Endodermal cell (in vitro differentiated cells): ENCODE measurements at regions not wholly inside any gene's neighbourhood (a gene's known extent, or its start where the extent isn't known, plus 50 kb on each side); places are given as distances from the start of the nearest gene placed in this dataset.

Source experiments
- DNase-seq: peaks from one replicate; pipeline ENCODE4 v3.0.0-alpha.2; 2017
- H3K27ac ChIP-seq: 2 replicates; pipeline ENCODE4 v1.5.1; 2013; ENCODE audit warnings: mild to moderate bottlenecking, low read depth, low read length, moderate library complexity
- H3K27me3 ChIP-seq: 2 replicates; pipeline ENCODE4 v1.6.1; 2013; ENCODE audit warnings: mild to moderate bottlenecking, low read length, moderate library complexity; ENCODE audit not compliant: insufficient read depth, control insufficient read depth, poor library complexity, severe bottlenecking
- H3K36me3 ChIP-seq: 2 replicates; pipeline ENCODE4 v1.7.0; 2013; ENCODE audit warnings: mild to moderate bottlenecking, low read length, moderate library complexity; ENCODE audit not compliant: control insufficient read depth, insufficient read depth
- H3K4me1 ChIP-seq: one replicate; pipeline ENCODE4 v1.7.0; 2013; ENCODE audit warnings: low read length; ENCODE audit not compliant: control insufficient read depth, insufficient read depth
- H3K4me3 ChIP-seq: 2 replicates; pipeline ENCODE4 v1.5.1; 2013; ENCODE audit warnings: mild to moderate bottlenecking, low read length, moderate library complexity
- H3K9ac ChIP-seq: 2 replicates; pipeline ENCODE4 v1.6.1; 2013; ENCODE audit warnings: mild to moderate bottlenecking, low read length, moderate library complexity; ENCODE audit not compliant: poor library complexity, severe bottlenecking; ENCODE audit errors: extremely low read depth
- H3K9me3 ChIP-seq: 2 replicates; pipeline ENCODE4 v1.6.1; 2013; ENCODE audit warnings: mild to moderate bottlenecking, low read length, moderate library complexity; ENCODE audit not compliant: control insufficient read depth
- H3K27ac Mint-ChIP-seq: 2 replicates; pipeline ENCODE4 v1.8.0; 2020; ENCODE audit warnings: mixed read lengths
- H3K27me3 Mint-ChIP-seq: 2 replicates; pipeline ENCODE4 v1.8.0; 2021; ENCODE audit warnings: mild to moderate bottlenecking, mixed read lengths; ENCODE audit not compliant: insufficient read depth
- H3K36me3 Mint-ChIP-seq: 2 replicates; pipeline ENCODE4 v1.8.0; 2020; ENCODE audit warnings: low read depth, mixed read lengths
- H3K4me1 Mint-ChIP-seq: 2 replicates; pipeline ENCODE4 v1.8.0; 2020; ENCODE audit warnings: mixed read lengths
- H3K4me3 Mint-ChIP-seq: 2 replicates; pipeline ENCODE4 v1.8.0; 2020; ENCODE audit warnings: mild to moderate bottlenecking, moderate library complexity, mixed read lengths
- H3K9me3 Mint-ChIP-seq: 2 replicates; pipeline ENCODE4 v1.8.0; 2020; ENCODE audit warnings: mild to moderate bottlenecking, mixed read lengths
- WGBS, 2 experiments: methylation state at CpG; one replicate each; pipeline versions ENCODE4 v1.1.5 to v1.1.7; 2013; ENCODE audit warnings: missing lambda C conversion rate in 2 of 2, mixed read lengths in 1 of 2; ENCODE audit not compliant: insufficient coverage in 1 of 2, insufficient read length in 1 of 2; 5-methylcytosine and 5-hydroxymethylcytosine counted together
- TF ChIP-seq, protein P1 (sequence below): fragments of 200-600 bp; sonication (generic); conservative IDR thresholded peaks from 2 replicates; pipeline ENCODE4 v1.5.0; 2021; ENCODE audit warnings: antibody characterized with exemption, mild to moderate bottlenecking

GRCh38 chr7:142308326-142308725, 50.5 kb upstream of the PRSS58 start:
- Mint-ChIP-seq H3K36me3 (no peaks in the 10 kb centered on the region), H3K4me1 (no peaks in the 10 kb centered on the region), H3K4me3 (no peak overlapping the region), H3K27me3 (peaks cover 3% of the 10 kb centered on the region), H3K9me3 (no peaks in the 10 kb centered on the region), H3K27ac (no peak overlapping the region)
- no peak overlapping the region for H3K27ac ChIP-seq
- WGBS, 2 experiments: 64 to 92% methylated on average over 2 to 4 of the region's 4 CpGs
- H3K9ac ChIP-seq: no peak overlapping the region
- no peaks in the 10 kb centered on the region for H3K4me1 ChIP-seq
- H3K9me3 ChIP-seq: no peaks in the 10 kb centered on the region
- no peaks in the 10 kb centered on the region for H3K27me3 ChIP-seq
- no peak overlapping the region for H3K4me3 ChIP-seq
- H3K36me3 ChIP-seq: no peaks in the 10 kb centered on the region
- TF ChIP-seq, protein P1, sequence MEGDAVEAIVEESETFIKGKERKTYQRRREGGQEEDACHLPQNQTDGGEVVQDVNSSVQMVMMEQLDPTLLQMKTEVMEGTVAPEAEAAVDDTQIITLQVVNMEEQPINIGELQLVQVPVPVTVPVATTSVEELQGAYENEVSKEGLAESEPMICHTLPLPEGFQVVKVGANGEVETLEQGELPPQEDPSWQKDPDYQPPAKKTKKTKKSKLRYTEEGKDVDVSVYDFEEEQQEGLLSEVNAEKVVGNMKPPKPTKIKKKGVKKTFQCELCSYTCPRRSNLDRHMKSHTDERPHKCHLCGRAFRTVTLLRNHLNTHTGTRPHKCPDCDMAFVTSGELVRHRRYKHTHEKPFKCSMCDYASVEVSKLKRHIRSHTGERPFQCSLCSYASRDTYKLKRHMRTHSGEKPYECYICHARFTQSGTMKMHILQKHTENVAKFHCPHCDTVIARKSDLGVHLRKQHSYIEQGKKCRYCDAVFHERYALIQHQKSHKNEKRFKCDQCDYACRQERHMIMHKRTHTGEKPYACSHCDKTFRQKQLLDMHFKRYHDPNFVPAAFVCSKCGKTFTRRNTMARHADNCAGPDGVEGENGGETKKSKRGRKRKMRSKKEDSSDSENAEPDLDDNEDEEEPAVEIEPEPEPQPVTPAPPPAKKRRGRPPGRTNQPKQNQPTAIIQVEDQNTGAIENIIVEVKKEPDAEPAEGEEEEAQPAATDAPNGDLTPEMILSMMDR: no peak
- no peak for DNase-seq
